CD4-positive, alpha-beta T cell treated with Interleukin-4 for 1 hour (primary cell): ENCODE measurements at regions not wholly inside any gene's neighbourhood (a gene's known extent, or its start where the extent isn't known, plus 50 kb on each side); places are given as distances from the start of the nearest gene placed in this dataset.
"Not testable (repeated sequence)": the region's sequence is repeated elsewhere in the genome, so short reads cannot be mapped to it uniquely, and the experiment has no call there.

Experiments used
- DNase-seq, 2 donors: peaks; one replicate each; pipeline ENCODE4 v3.0.0-alpha.2; 2020 to 2022

GRCh38 chr16:66204756-66205155 is 161.7 kb upstream of the CDH5 start:
- DNase-seq = no peak

- no peak for DNase-seq
These were observed 163.0 kb upstream of the CDH5 start for GRCh38 chr16:66203476-66203875.

GRCh38 chr16:66199189-66199588 is 167.3 kb upstream of the CDH5 start:
- no peak for DNase-seq

GRCh38 chr16:66198641-66199040 is 167.8 kb upstream of the CDH5 start:
- DNase-seq = no peak

GRCh38 chr16:66197668-66198278 is 168.7 kb upstream of the CDH5 start:
- DNase-seq = no peak

GRCh38 chr16:66196770-66197169 is 169.7 kb upstream of the CDH5 start:
- no peak for DNase-seq

GRCh38 chr16:66194866-66195265 is 171.6 kb upstream of the CDH5 start:
- no peak for DNase-seq

- DNase-seq = no peak
These were observed 172.8 kb upstream of the CDH5 start for GRCh38 chr16:66193543-66194229.

- DNase-seq = no peak
These were observed 176.1 kb upstream of the CDH5 start for GRCh38 chr16:66190411-66190810.

GRCh38 chr16:66189951-66190350 is 176.5 kb upstream of the CDH5 start:
- DNase-seq = no peak

GRCh38 chr16:66188917-66189725 is 177.4 kb upstream of the CDH5 start:
- DNase-seq = no peak

- DNase-seq = no peak
These were observed 180.2 kb upstream of the CDH5 start for GRCh38 chr16:66186251-66186785.

- DNase-seq = no peak
These were observed 183.9 kb upstream of the CDH5 start for GRCh38 chr16:66182592-66182991.

- no peak for DNase-seq
These were observed 189.8 kb upstream of the CDH5 start for GRCh38 chr16:66176731-66177130.

GRCh38 chr16:66176111-66176510 is 190.4 kb upstream of the CDH5 start:
- DNase-seq = no peak

- no peak for DNase-seq
These were observed 190.9 kb upstream of the CDH5 start for GRCh38 chr16:66175636-66176035.

GRCh38 chr16:66175058-66175457 is 191.4 kb upstream of the CDH5 start:
- DNase-seq = no peak

GRCh38 chr16:66173796-66174195 is 192.7 kb upstream of the CDH5 start:
- not testable (repeated sequence) for DNase-seq

GRCh38 chr16:66173181-66173580 is 193.3 kb upstream of the CDH5 start:
- DNase-seq = not testable (repeated sequence)

- DNase-seq = no peak
These were observed 194.0 kb upstream of the CDH5 start for GRCh38 chr16:66172463-66172862.

GRCh38 chr16:66171578-66171977 is 194.9 kb upstream of the CDH5 start:
- DNase-seq = no peak

GRCh38 chr16:66170989-66171388 is 195.5 kb upstream of the CDH5 start:
- no peak for DNase-seq

GRCh38 chr16:66169817-66170216 is 196.7 kb upstream of the CDH5 start:
- peak in 1 of 2 donors; percentile 15 for DNase-seq

GRCh38 chr16:66168777-66169176 is 197.7 kb upstream of the CDH5 start:
- no peak for DNase-seq
